Kidney glomerular epithelial cell (primary cell): ENCODE measurements at regions not wholly inside any gene's neighbourhood (a gene's known extent, or its start where the extent isn't known, plus 50 kb on each side); places are given as distances from the start of the nearest gene placed in this dataset.

Experiments used
- DNase-seq: peaks from one replicate; lab custom pipeline; 2025; lab: John Stamatoyannopoulos, UW

GRCh38 chr4:181685461-181685860 is 557.7 kb upstream of the TENM3 start:
- no peak for DNase-seq

GRCh38 chr4:181685911-181686310 is 557.3 kb upstream of the TENM3 start:
- no peak for DNase-seq

DNA sequence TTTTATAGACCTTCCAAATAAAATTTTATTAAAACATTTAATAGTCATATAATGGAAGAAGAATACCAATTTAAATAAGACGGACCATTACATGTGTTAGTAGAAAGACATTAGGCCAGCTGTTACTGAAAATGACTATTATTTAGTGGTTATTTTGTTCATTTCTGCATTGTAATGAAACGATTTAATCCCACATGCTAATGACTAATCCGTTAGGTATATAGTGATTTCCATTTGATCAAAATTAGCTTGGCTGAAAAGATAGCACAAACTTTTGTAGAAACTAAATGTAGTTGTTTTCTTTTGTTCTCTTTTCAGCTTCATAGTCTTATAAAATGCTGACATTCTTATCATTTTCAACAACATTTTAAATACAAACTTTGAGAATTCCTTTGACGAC is 556.1 kb upstream of the TENM3 start:
- DNase-seq = no peak

DNA sequence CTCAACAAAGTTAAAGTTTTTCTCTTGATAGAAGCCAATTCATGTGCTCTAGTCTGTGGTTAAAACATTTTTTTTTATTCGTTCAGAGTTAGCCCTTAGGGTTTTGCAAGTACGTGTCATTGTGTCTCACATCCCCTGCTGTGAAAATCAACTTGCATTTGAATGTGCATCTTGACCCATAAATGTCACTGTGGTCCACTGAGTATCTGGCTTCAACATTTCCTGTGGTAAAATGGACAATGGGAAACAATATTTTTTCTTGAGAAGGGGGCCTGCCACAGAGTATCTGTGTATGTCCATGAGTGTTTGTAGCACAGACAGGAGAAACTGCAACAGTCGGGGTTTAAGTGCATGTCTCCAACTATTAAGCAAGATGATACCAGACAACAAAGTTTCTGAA is 554.8 kb upstream of the TENM3 start:
- DNase-seq = no peak

- DNase-seq = no peak
Observed at GRCh38 chr4:181688872-181689271, 554.3 kb upstream of the TENM3 start.

DNA sequence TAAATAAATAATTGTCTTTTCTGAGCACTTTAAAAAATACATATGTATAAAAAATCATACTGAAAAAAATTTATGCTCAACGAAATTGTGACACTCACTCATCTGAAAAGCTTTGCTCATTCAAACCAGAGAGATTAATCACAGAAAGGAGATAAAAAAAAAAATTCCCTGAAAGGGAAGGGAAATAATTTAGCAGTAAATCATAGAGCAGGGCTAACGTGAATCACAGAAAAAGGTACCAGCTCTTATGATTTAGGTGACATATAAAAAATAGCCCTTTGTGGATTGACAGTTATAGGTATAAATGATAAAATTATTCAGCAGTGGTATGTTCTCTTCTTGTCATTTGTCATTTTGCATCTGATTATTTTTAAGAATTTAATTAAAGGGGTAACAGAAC is 552.7 kb upstream of the TENM3 start:
- DNase-seq = no peak

GRCh38 chr4:181692965-181693364 is 550.2 kb upstream of the TENM3 start:
- DNase-seq = no peak

DNA sequence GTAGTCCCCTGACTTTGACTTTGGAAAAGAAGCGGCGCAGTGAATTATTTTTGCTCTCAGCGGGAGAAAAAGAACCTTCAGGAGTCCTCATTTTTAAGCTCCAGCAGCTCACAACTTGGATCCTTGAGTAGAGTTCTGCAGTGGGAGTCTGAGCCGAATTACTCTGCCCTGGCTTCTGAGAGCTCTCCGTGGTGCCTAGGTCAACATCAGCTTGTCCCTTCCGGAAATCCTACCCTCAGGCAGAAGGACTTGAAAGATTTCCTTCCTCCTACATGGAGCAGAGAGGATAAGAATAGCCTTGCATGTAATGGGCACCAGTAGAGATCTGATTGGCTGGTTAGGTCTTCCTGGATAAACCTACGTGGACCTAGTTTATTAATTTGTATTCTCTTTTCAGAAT is 549.7 kb upstream of the TENM3 start:
- no peak for DNase-seq

DNA sequence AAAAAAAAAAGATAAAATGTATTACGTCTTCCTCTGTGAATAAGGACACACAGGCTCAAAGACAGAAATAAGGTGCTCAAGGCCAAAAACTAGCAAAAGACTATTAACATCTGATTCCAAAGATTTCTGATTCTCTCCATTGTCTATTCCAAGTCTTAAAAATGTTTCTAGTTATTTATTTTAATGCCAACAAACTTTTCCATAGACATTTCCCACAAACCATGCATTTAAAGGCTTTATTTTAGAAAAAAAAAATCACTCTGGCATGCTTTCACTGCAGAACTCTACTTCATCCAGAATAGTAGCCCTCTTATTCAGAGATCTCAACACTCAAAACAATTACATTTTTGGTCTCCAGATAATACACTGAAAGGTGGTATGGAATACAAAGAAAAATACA is 545.0 kb upstream of the TENM3 start:
- no peak for DNase-seq

GRCh38 chr4:181701214-181701613 is 542.0 kb upstream of the TENM3 start:
- no peak for DNase-seq

DNA sequence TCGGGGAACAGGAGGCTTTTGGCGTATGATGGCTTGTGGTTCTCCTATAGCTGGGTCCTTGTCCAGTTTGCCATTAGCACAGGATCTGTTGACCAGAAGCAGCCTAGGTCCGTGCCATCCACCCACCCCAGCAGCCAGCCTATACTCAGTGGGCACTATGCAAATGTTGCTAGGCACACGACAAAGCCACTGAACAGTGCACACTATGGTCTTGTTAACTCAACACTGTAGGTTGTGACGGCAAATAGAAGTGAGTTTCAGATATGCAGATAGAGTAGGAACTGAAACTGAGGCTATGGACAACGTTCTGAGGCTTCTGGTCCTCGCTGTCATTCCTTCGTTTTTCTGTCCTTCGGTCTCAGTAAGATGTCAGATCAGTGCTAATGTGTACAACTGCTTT is 541.3 kb upstream of the TENM3 start:
- no peak for DNase-seq

DNA sequence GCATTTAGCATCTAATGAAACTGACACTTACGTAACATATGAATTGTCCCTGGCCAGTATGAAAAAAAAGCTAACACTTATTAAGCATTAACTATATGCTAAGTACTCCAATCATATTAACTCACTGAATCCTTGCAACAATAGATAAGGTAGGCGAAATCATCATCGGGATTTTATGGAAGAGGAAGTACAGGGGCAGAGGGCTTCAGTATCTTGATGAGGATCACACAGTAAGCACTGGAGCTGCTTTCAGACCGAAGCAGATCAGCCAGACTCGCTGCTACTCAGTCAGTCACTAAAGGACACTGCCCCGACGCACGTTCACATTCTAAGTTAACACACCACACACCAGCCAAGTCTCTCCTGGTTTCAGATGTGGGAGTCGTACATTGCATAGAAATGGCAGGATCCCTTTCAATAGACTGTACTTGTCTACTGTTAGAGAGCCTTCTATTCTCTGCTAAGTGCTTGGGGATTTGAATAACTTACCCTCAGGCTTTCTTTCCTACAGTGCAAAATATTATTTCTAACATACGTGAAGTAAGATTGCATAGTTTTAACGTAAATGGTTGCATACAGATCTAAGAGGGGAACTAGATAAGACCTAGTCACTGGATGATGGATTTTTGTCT is 540.2 kb upstream of the TENM3 start:
- no peak for DNase-seq

DNA sequence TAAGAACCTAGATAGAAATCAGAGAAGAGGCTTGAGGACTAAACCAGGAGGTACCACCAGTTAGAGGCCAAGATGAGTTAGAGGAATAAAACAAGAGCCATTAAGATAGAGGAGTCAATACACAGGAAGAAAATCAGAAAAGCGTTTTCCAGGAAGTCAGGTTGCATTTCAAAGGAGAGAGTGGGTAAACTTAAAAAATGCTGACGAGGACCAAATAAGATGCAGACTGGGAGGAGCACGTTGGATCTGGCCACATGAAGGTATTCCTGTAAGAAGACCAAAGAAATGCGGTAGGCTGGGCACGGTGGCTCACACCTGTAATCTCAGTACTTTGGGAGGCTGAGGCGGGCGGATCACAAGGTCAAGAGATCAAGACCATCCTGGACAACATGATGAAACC is 533.1 kb upstream of the TENM3 start:
- DNase-seq = no peak

GRCh38 chr4:181711387-181711786 is 531.8 kb upstream of the TENM3 start:
- no peak for DNase-seq

DNA sequence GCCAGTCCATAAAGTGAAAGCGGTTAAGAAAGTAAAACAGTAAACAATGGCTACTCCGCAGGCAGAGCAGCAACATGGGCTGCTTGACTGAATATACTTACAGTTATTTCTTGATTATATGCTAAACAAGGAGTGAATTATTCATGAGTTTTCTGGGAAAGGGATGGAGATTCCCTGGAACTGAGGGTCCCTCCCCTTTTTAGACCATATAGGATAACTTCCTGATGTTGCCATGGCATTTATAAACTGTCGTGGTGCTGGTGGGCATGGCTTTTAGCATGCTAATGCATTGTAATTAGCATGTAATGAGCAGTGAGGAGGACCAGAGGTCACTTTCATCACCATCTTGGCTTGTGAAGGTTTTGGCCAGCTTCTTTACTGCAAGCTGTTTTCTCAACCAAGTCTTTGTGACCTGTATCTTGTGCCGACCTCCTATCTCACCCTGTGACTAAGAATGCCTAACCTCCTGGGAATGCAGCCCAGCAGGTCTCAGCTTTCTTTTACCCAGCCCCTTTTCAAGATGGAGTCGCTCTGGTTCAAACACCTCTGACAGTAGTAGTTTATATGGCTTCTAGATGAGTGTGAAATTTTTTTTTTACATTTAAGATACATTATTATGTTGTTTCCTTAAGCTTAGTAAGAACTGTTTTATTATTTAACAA is 514.8 kb upstream of the TENM3 start:
- DNase-seq = no peak

DNA sequence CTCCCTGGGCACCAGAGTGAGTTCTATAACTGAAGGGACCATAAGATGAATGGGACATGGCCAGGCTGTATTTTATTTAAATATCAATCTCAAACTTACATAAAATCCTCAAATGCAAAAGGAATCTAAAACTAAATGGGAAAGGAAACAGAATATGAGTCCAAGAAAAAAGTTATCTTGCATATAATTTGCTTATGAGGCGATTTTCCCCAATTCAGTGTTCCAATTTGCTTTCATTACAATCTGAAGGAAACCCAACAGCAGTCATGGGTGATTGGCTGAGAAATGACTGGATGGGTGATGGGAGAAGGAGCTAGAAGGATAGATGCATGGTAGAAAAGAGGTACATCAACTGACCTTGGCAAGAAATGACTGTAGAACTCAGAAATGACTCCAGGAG is 511.3 kb upstream of the TENM3 start:
- DNase-seq = no peak

DNA sequence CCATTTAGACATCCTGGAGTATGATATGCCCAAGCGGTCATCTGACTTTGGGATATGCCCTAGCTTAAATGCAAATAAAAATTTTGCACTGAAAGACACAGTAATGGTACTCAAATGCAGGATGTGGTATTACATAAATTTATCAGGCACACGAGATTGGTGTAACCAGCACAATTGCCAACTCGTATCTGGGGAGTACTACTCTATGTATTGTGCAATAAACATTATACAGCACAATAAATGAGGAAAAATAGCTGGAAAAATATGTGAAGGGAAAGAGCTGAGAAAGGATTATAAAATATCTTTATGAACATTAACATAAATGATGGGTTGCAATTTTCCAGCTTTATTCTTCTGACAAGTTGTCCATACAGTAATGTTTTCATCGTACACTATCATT is 505.5 kb upstream of the TENM3 start:
- no peak for DNase-seq

DNA sequence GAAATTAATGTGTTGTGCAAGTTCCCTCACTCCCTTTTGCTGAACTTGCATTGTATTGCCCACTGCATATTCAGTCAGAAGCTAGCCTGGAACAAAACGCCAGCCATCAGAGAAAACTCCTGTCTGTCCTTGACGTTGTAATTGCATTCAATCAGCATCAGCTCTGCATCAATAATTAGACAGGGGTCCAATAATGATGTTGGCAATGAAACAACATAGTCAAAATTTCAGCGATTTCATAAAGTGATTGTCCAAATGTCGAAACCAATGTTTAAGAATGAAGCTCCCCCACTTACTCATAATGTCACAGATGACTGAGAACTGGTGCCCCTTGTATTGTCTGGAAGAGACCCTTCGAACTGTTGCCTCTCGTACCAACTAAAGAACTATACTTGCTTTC is 504.2 kb upstream of the TENM3 start:
- DNase-seq = no peak

- DNase-seq = no peak
Observed at GRCh38 chr4:181741513-181741912, 501.7 kb upstream of the TENM3 start.

GRCh38 chr4:181745933-181746625 is 497.1 kb upstream of the TENM3 start:
- peak; percentile 13 for DNase-seq

DNA sequence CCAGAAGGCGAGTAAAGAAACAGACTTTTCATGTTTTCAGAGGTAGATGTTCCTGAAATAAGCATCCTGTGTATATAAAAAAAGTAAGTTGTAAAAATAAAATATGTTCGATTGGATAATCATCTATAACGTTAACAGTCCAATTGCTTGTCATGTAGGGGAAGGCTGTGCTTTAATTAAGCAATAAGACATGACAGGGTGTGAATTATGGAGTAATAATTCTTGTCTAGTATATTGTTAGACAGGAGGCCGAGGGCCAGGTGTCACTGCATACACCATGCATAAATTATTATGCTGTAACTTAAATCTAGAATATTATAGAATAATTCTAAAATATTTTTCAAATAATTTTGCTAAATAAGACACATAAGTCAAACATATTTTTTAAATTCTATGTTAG is 494.6 kb upstream of the TENM3 start:
- no peak for DNase-seq

- peak; percentile 43 for DNase-seq
Observed at GRCh38 chr4:181752516-181752915, 490.7 kb upstream of the TENM3 start.

DNA sequence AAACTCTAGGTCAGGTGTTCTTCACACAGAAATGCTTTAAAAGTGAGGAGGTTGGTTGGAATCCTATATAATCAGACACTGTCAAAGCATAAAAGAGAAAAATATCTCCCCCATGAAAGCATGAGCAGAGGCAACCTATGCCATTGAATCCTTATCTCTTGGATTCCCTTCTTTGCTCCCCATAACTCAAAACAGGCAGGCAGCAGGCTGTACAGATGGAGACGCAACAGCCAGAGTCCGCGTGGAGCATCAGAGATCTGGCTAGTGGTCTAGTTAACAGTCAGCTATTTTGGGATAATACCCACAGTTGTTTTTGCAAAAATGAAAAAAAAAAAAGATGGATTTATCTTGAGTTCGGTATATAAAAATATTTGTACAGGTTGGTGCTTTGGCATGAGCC is 490.0 kb upstream of the TENM3 start:
- no peak for DNase-seq

- DNase-seq = no peak
Observed at GRCh38 chr4:181755846-181756245, 487.4 kb upstream of the TENM3 start.
